GM21528 (cell line): ENCODE measurements at regions not wholly inside any gene's neighbourhood (a gene's known extent, or its start where the extent isn't known, plus 50 kb on each side); places are given as distances from the start of the nearest gene placed in this dataset.
A peak's percentile ranks its signal among the peaks of the same experiment; 100 is the strongest.

ENCODE experiments used
- ATAC-seq: cut with Tn5 transposase; IDR thresholded peaks from one replicate; pipeline ENCODE4 v1.9.1; 2021; ENCODE audit warnings: mild to moderate bottlenecking, moderate library complexity; ENCODE audit not compliant: unreplicated experiment, low FRiP score

DNA sequence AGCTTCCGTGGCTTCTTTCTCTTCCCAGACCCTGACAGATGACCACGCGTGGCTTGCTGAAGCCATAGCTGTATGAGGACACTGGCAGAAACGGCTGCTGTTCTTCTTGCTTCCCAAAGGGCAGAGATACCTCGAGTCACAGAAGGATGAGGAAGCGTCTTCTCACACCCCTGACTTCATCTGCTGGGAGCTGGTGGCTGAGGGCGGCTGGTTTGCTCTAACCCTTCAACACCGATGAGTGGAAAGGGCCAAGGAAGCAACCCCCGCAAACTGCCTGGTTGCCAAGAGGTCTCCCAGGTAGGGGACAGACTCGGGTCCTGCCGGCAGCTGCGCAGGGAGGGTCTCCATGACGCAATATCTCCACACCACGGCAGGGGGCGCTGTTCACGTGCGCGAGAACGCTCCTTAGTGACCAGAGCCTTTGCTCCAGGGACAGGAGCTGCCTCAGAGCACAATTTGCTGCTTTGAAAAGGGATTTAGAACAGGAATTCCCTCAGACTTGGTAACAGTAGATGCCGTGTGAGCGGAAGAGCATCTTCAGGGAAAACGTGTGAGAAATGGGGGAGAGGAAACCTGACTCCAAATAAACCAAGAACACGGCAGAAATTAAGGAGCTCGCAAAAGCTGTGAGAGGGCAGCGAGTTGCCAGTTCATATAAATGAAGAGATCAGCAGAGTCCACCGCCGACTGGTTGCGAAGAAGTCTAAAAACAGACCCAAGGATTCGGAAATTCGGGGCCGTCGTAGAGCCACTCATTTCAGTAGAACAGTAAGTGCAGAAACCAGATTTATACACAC, 80.2 kb downstream of the ERMARD start:
- peak; percentile 70 for ATAC-seq
